SH-SY5Y (cell line): ENCODE measurements at regions not wholly inside any gene's neighbourhood (a gene's known extent, or its start where the extent isn't known, plus 50 kb on each side); places are given as distances from the start of the nearest gene placed in this dataset.

Experiments
- GATA2 ChIP-seq: IDR thresholded peaks from 2 replicates; pipeline ENCODE4 v1.6.1; 2011; ENCODE audit warnings: mild to moderate bottlenecking, low read depth, low read length
- GATA3 ChIP-seq: IDR thresholded peaks from 2 replicates; pipeline ENCODE4 v1.6.1; 2011; ENCODE audit warnings: low read depth, mild to moderate bottlenecking, low read length, moderate library complexity

DNA sequence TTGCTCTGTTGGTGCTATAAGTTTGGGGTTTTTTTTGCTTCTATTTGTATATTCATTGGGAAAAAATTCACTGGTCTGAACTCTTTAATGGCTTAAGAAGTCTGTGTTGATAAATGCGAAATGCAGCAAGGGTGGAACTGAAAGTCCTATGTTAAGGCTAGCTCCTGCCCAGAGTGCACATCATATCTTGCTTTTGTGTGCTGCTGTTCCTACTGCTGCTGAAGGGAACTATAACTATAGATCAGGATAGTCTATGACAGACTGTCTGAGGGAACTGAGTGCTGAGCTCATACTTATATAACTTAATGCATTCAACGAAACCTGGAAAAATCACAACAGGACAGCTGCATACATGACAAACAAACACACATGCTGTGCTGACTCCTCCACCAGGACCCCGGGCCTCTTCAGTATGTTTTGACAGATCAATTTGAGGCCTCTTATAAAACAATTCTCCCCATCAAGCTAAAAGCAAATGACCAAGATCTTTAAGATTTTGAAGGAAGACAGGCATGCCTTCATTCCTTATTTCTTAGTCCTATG is 1031.5 kb upstream of the ADGRL2 start:
- TF ChIP-seq GATA2 (no peak), GATA3 (no peak)
